VCaP (cell line): ENCODE measurements at regions not wholly inside any gene's neighbourhood (a gene's known extent, or its start where the extent isn't known, plus 50 kb on each side); places are given as distances from the start of the nearest gene placed in this dataset.

Experiments used
- H3K27ac ChIP-seq: fragments of 450-650 bp; 2 replicates; pipeline ENCODE4 v1.5.1; 2017
- TF ChIP-seq, protein P1 (sequence below): fragments of 450-650 bp; conservative IDR thresholded peaks from 2 replicates; pipeline ENCODE4 v1.5.1; 2017; ENCODE audit warnings: mild to moderate bottlenecking, moderate library complexity

DNA sequence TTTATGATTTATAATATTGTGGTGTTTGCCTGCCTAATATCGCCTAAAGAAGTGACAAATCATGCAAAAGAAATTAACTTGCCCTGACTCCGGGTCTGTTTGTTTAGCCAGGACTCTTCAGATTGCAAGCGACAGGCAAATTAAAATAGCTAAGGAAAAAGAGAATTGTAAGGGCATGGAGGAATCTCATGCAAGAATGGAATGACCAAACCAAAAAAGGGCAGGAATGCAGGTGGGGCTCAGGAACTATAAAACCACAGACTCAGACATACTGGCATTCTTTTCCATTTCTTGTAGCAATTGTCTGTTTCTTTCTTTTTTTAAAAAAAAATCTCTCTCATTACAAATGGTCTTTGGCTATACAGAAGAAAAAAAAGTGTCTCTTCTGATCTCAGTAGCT is 188.1 kb upstream of the XYLT1 start:
- H3K27ac ChIP-seq, result no peak overlapping the region
- TF ChIP-seq, protein P1, sequence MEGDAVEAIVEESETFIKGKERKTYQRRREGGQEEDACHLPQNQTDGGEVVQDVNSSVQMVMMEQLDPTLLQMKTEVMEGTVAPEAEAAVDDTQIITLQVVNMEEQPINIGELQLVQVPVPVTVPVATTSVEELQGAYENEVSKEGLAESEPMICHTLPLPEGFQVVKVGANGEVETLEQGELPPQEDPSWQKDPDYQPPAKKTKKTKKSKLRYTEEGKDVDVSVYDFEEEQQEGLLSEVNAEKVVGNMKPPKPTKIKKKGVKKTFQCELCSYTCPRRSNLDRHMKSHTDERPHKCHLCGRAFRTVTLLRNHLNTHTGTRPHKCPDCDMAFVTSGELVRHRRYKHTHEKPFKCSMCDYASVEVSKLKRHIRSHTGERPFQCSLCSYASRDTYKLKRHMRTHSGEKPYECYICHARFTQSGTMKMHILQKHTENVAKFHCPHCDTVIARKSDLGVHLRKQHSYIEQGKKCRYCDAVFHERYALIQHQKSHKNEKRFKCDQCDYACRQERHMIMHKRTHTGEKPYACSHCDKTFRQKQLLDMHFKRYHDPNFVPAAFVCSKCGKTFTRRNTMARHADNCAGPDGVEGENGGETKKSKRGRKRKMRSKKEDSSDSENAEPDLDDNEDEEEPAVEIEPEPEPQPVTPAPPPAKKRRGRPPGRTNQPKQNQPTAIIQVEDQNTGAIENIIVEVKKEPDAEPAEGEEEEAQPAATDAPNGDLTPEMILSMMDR, result no peak

DNA sequence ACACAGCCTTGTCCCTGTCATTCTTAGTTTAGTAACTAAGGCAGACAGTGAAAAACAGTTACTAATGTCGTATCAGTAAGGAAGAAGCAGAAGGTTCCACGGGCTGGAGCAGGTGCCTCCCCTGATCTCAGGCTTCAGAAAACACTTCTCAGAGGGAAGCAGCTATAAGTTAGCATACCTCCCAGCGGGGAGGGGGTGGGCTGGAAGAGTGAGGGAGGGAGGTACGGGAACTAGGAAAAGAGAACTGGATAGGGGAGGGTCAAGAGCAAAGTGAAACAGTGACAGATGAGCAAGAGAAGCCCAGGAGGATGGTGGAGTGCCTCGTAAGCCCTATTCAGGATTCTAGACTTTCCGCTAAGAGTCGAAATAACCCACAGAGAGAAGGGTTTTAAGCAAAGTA is 186.3 kb upstream of the XYLT1 start:
- TF ChIP-seq, protein P1, result no peak
- no peak overlapping the region for H3K27ac ChIP-seq

DNA sequence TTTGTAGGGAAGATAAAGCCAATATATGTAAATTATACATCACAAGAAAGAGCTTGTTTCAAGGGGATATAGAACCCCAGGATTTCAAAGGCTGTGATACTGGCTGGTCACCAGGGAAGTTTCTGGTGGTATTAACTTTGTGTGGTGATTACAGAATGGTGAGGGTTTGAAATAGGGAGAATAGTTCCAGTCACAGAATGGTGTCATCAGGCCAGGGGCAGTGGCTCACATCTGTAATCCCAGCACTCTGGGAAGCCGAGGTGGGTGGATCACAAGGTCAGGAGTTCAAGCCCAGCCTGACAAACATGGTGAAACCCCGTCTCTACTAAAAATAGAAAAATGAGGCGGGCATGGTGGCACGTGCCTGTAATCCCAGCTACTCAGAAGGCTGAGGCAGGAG is 183.8 kb upstream of the XYLT1 start:
- TF ChIP-seq, protein P1, result no peak
- H3K27ac ChIP-seq, result no peak overlapping the region

DNA sequence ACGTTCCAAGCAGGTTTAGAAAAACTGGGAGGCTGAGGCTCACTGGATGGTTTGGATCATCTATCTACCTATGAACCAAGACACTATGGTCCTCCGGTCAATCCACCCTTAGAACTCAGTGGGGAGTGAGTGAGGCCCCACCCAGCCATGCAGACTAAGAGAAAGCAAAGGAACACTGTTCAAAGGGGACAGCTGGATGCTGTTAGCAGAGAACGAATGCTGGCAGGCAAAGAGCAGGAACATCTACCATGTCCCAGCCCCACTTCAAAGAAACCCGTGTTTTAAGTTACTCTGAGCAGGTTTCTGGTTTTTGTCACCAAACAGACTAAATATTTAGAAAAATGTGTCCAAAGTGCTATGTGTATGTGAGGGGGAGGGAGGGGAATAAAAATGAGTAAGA is 183.4 kb upstream of the XYLT1 start:
- TF ChIP-seq, protein P1, result no peak
- H3K27ac ChIP-seq, result no peak overlapping the region

DNA sequence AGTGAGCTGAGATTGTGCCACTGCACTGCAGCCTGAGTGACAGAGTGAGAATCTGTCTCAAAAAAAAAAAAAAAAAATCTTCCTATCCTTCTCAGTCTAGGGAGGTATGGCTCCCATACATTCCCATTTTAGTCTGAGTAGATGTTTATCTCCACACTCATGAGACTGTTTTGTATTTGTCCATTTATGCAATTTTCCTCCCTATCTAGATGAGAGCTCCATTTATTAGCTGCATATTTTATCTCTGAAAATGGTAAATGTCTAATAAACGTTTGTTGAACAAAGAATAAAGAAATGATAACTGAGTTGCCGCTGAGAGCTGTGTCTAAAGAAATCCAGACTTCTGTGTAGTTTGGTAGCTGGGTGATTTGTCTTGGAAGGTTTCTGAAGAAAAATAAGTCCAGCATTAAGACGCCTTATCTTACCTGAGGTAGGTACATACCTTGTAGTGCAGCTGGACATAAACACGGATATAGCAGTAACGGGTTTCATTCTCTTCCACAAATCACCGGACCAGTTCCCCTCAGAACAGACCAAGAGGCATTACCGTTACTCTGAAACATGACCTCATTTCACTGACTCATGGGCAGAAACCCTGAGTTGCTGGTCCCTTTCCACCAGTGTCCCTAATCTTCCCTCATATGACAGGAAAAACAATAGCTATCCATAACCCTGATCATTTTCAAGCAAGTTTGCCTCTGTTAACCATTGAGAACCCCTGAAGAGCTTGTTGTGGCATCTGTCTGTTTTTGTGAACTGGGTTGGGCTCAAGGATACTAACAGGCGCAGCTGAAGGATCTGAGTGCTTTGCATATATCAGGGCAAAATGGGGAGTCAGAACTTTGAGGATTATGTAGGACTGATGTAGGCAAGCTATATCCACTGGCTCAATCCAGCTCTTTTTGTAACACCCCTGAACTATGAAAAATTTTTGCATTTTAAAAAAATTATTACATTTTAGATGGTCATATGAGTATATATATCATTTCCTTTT is 177.4 kb upstream of the XYLT1 start:
- TF ChIP-seq, protein P1, result no peak
- H3K27ac ChIP-seq, result no peak overlapping the region

DNA sequence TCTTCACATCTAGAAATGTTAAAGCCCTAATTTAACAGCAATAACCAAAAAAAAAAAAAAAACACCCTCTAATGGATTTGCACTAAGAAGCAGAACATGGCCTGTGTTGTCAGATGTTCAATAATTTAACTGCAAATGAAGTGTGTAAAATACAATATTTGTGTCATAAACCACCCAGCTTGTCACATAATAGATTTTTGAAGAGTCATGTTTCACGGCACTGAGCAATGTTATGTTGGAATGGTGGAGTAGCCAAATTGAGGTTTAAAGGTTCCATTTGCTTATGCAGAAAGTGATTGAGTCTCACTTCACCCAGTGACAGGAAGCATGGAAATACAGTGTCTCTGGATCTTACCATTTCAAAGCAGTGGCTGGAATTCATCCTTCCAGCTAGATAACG is 173.2 kb upstream of the XYLT1 start:
- H3K27ac ChIP-seq, result no peak overlapping the region
- TF ChIP-seq, protein P1, result no peak

DNA sequence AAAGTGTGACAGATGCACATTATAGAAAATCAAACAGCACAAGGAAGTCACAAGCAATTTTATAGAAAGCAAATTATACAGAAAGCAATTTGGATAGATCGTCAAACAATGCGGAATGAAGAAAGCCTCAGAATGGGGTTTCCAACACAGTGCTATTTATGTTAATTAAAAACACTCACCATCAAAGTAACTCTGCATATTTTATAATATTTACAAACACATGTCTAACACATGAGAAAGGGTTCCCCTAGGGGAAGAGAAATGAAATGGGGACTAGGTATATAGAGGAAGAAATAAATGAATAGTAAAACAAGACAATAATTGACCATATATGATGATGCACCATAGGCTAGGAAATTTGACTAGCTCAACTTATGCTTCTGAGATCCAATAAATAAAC is 171.2 kb upstream of the XYLT1 start:
- H3K27ac ChIP-seq, result no peak overlapping the region
- TF ChIP-seq, protein P1, result no peak
